NCI-H774 (cell line): ENCODE measurements at regions not wholly inside any gene's neighbourhood (a gene's known extent, or its start where the extent isn't known, plus 50 kb on each side); places are given as distances from the start of the nearest gene placed in this dataset.
A peak's percentile ranks its signal among the peaks of the same experiment; 100 is the strongest.

ENCODE experiments used
- DNase-seq: peaks from one replicate; lab custom pipeline; 2025; lab: John Stamatoyannopoulos, UW

DNA sequence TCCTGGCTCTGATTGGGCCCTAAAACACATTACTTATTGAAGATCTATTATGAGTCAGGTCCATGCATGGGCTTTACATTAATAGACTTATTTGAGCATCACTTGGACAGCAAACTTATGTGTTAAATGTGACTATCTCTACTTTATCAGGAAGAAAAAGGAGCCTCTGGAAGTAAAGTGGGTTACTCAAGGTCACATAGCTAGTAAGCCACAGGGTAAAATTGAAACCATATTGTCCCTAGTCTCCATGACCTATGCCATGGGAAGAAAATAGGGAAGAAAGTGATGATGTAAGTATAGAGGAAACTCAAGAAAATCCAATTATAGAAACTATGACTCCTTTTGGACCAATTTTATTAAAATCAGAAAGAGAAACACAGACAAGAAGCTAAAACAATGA, 555.3 kb downstream of the NUF2 start:
- DNase-seq = no peak

DNA sequence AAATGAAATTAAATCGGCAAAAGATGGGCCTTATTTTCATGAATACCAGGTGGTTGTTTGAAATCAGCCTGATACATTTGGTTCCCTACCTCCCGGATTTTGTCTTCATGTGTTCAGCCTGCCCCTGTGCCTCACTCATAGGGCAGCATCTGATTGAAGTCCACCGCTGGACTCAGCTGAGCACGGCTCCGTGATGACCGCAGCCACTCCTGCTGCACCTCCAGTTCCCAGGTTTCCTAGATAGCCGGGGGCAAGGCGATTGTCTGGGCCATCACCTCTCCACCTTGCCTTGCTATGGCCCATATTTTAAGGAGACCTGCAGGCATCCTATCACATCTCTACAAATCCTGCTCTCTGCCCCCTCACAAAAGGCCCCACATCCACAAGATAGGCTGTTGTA, 563.8 kb downstream of the NUF2 start:
- DNase-seq = no peak

GRCh38 chr1:163896001-163896400, 574.2 kb downstream of the NUF2 start:
- no peak for DNase-seq

DNA sequence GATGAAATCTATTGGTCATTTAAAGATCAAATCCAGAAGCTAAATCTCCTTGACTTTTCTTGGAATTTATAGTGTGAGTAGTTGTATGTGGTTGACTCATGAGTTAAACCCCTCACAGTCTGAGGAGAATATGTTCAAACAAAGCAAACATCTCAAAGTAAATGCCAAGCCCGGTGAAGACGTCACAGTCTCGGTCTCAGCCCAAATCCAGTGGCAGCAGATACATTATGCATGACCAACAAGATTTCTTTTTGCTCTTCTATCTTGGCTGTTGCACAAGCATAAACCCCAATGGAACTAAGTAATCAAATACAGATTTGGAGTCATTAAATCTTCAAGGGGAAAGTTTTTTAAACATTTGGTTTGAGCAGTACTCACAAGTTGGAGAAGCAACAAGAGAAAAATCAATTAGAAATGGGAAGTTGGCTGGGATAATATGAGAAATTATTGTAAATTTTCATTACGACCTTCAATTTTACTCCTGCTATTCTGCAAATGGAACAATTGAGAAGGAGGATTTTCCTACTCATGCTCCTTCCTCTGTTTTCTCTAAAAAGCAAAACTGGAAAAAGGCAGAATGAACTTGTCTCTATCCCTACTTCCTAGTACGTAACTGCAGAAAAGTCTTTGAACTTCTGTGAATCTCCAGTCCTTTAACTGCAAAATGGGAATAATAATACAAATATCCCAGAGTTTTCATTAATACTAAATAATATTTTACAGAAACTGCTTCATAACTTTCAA, 575.8 kb downstream of the NUF2 start:
- no peak for DNase-seq

- no peak for DNase-seq
Observed at GRCh38 chr1:163906283-163906682, 584.5 kb downstream of the NUF2 start.

- DNase-seq = no peak
Observed at GRCh38 chr1:163912170-163912884, 590.6 kb downstream of the NUF2 start.

GRCh38 chr1:163914785-163915413, 593.1 kb downstream of the NUF2 start:
- DNase-seq = no peak

DNA sequence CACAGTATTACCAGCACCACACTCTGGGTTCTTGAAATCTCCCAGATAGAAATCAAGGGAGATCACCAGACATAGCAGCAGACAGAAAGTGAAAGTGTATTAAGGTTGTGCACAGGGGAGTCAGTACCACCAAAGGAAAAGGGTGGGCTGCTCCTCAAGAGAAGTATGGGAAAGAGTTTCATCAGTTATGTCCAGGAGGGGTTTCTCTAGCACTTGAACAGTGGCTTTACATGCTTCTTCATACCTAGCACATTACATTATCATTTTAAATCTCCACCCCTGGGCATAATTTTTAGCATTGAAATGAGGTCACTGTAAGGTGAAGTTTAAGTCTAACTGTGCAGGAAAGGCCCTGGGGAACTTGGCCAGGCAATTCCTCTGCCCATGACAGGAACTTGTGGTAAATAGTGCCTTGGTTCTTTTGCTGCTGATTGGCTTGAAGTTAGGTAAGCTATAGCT, 601.0 kb downstream of the NUF2 start:
- DNase-seq = no peak

DNA sequence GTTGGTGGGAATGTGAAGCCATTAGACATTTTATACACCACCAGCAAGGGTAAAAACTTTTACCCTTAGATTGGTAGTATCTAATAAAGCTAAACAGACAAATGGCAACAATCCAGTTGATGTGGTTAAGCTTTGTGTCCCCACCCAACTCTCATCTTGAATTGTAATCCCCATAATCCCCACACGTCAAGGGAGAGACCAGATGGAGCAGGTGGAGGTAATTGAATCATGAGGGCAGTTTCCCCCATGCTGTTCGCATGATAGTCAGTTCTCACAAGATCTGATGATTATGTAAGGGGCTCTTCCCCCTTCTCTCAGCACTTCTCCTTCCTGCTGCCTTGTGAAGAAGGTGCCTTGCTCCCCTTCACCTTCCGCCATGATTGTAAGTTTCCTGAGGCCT, 602.3 kb downstream of the NUF2 start:
- no peak for DNase-seq

DNA sequence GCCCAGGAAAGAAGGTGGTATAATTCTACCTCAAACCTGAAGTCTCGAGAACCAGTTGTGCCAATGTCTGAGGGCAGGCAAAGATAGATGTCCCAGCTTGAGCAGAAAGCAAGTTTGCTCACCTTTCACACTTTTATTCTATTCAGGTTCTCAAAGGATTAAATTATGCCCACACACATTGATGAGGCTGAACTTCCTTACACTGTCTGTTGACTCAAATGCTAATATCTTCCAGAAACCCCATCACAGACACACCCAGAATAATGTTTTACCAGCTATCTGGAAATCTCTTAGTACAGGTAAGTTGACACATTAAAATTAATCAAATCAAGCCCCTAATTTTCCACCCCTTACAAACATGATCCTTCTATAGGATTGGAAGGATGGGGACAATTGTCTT, 605.7 kb downstream of the NUF2 start:
- no peak for DNase-seq

DNA sequence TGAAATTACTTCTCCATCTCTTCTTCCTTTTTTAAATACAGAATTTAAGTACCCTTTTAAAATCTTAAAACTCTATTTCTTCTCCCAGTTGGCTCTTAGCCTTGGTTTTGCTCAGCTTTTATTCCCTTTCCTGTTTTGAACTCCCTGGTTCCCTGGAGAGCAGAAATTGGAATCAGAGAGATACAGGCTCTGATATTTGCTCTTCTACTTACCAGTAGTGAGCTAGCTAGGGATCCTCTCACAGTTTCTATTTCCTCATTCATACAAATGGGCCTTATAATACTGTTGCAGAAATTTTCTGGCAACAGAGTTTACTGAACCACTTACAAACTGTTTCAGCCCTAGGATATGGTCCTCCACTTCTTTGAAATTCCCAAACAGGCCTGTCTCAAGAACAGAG, 606.3 kb downstream of the NUF2 start:
- DNase-seq = peak; percentile 46

- DNase-seq = peak; percentile 82
Observed at GRCh38 chr1:163928651-163929050, 606.9 kb downstream of the NUF2 start.

DNA sequence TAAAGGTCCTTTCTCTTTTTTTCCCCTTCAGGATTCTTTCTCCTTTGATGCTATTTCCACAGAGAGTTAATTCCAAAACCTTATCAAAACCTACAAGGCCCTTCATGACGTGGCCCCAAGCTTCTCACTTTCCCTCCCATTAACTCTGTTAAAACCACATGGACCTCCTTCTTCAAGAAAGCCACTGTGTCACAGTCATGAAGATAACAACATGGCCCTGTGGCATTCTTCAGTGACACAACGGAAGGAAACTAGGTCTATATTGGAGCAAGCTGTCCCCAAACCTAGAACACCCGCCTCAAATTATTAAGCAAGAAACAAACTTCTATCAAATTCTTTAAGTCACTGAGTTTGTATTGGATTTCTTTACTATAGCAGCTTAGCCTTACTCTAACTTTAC, 611.1 kb downstream of the NUF2 start:
- DNase-seq = no peak

- no peak for DNase-seq
Observed at GRCh38 chr1:163933437-163933836, 611.7 kb downstream of the NUF2 start.

DNA sequence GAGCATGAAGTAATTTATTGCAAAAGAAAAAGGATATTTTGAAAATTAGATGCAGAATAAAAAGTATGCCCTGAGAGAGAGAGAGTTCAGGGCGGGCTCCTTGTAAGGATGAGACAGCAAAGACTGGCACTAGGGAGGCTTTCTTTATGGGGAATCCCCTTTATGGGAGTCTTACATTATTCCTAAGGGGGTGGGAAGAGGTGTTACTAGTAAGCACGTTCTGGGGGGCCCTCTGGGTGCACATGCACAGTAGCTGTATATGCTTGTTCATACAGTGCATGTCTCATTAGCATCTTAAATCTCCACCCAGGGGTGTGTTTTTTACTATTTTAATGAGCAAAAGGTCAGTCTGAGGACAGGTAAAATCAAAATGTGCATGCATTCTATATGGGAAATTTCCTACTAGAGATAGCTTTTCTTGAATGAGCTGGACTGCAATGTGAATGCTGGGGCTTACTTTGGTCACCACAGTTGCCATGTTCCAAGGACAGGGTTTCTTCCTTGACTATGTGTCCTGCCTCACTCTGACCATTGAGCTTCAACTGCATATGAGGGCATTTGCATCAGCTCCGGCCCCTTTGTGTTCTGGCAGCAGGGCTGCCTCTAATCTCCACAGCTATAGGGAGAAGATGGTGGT, 614.1 kb downstream of the NUF2 start:
- DNase-seq = no peak

DNA sequence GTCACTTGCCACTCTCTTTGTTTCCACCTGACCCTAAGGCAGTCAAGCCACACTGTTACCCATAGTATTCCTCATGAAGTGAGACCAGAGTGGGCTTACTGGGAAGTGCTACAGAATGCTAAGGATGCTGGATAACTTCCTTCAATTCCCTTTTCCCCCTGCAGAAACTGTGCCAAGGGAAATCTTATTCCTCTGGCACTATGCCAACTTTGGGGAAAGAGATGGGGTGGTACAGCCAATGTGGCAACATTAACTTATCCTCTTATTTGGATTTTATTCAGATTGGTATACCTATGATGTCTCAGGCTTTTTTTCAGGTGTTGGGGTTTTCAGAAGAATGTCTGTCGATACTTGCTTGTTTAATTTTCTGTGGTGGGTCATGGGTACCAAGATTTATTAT, 599.4 kb upstream of the PBX1 start:
- DNase-seq = no peak

DNA sequence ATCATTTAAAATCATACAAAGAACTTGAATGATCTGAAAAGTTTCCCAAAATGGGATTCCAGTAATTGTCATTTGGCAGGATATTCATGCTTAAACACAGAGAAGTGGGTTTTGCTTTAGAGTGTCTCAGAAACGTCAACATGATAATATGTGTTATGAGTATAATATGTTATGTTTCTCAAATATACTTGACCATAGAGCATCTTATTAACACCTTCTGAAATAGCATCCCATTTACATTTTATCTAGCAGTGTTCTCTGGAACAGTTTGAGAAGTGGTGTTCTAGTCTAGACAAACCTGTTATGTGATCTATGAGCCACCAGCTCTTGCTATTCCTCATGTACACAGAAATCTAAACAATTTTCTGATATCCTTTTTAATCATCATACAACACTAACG, 588.8 kb upstream of the PBX1 start:
- no peak for DNase-seq

- no peak for DNase-seq
Observed at GRCh38 chr1:163970699-163971098, 588.3 kb upstream of the PBX1 start.

GRCh38 chr1:163973586-163973985, 585.4 kb upstream of the PBX1 start:
- no peak for DNase-seq

DNA sequence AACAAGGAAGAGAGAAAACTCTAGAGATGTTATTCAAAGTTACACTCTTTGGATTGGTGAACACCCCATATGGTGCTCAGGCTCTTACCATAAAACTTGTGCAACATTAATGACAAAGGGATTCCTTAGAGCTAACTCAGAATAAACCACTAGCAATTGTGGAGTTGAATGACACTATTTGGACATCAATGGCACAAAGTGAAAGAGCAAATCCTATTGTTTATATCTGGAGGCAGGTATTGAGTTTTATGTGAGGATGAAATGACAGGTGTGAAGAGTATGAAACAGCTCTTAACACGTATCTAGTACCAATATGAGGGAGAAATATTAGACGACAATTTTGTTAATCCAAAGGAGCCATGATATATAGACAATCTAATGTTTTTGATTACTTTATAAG, 584.9 kb upstream of the PBX1 start:
- no peak for DNase-seq

- DNase-seq = peak; percentile 75
Observed at GRCh38 chr1:163980394-163980793, 578.6 kb upstream of the PBX1 start.

GRCh38 chr1:163981500-163982030, 577.4 kb upstream of the PBX1 start:
- peak; percentile 87 for DNase-seq
